Ishikawa (cell line): ENCODE measurements at regions not wholly inside any gene's neighbourhood (a gene's known extent, or its start where the extent isn't known, plus 50 kb on each side); places are given as distances from the start of the nearest gene placed in this dataset.

Experiments
- CEBPB ChIP-seq: IDR thresholded peaks from 2 replicates; pipeline ENCODE4 v1.6.1; 2012
- CREB1 ChIP-seq: IDR thresholded peaks from 2 replicates; pipeline ENCODE4 v1.6.1; 2012; ENCODE audit warnings: low read depth
- EGR1 ChIP-seq: IDR thresholded peaks from 2 replicates; pipeline ENCODE4 v1.6.1; 2012
- EP300 ChIP-seq: IDR thresholded peaks from 2 replicates; pipeline ENCODE4 v1.6.1; 2012; ENCODE audit warnings: borderline replicate concordance
- FOXM1 ChIP-seq: IDR thresholded peaks from 2 replicates; pipeline ENCODE4 v1.6.1; 2012; ENCODE audit warnings: low read depth, borderline replicate concordance
- NFIC ChIP-seq: IDR thresholded peaks from 2 replicates; pipeline ENCODE4 v1.6.1; 2012
- RAD21 ChIP-seq: IDR thresholded peaks from 2 replicates; pipeline ENCODE4 v1.6.1; 2012; ENCODE audit warnings: low read depth
- TAF1 ChIP-seq: IDR thresholded peaks from 2 replicates; pipeline ENCODE4 v1.6.1; 2012; ENCODE audit warnings: low read depth, mild to moderate bottlenecking
- TCF12 ChIP-seq: IDR thresholded peaks from 2 replicates; pipeline ENCODE4 v1.6.1; 2012; ENCODE audit warnings: low read depth
- TEAD4 ChIP-seq: IDR thresholded peaks from 2 replicates; pipeline ENCODE4 v1.6.1; 2012
- YY1 ChIP-seq: IDR thresholded peaks from 2 replicates; pipeline ENCODE4 v1.6.1; 2012; ENCODE audit warnings: low read depth
- ZBTB7A ChIP-seq: IDR thresholded peaks from 2 replicates; pipeline ENCODE4 v1.6.1; 2012; ENCODE audit warnings: low read depth
- TF ChIP-seq, protein P1 (sequence below): IDR thresholded peaks from 2 replicates; pipeline ENCODE4 v1.6.1; 2012
- TF ChIP-seq, protein P2 (sequence below): IDR thresholded peaks from 2 replicates; pipeline ENCODE4 v1.6.1; 2012; ENCODE audit warnings: low read depth, mild to moderate bottlenecking
- TF ChIP-seq, protein P3 (sequence below): IDR thresholded peaks from 2 replicates; pipeline ENCODE4 v1.6.1; 2012

DNA sequence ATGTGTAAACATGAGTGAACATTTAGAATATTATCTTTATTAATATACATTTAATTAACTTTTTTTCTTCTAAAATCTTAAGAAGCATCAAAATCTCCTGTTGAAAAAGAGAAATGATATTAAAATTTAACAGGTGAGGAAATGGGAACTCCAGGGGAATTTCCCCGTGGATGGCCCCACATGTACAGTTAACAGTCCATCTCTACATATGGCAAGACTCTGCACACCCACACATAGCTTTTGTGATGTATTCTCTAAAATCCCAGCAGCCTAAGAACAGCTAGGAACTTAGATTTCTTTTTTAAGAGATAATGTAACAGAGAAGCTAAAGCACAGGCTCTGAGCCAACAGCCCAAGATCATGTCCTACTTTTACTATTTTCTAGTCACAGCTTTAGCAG lies 556.3 kb upstream of the RGMB start:
- TF ChIP-seq CREB1 = no peak
- TF ChIP-seq, protein P1, sequence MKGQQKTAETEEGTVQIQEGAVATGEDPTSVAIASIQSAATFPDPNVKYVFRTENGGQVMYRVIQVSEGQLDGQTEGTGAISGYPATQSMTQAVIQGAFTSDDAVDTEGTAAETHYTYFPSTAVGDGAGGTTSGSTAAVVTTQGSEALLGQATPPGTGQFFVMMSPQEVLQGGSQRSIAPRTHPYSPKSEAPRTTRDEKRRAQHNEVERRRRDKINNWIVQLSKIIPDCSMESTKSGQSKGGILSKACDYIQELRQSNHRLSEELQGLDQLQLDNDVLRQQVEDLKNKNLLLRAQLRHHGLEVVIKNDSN = no peak
- no peak for TF ChIP-seq FOXM1
- TF ChIP-seq EGR1 = no peak

DNA sequence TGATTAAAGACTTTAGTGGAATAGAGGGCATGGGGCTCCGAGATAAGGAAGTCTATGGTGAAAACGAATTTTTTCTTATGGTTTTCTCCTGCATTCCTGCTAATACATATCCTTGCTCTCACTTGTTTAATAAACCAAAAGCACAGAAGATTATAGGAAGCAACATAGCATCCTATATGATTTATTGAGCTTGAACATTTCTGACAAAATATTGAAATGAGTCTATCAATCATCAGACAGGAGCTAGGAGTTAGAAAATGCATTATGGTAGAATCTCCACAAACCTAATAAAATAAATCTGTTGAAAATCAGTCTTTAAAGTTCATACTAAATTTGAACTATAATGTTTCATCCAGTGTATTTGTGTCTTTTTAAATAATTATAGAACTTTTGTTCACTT lies 554.6 kb upstream of the RGMB start:
- TF ChIP-seq ZBTB7A (no peak), TCF12 (no peak), CEBPB (no peak), TEAD4 (no peak), RAD21 (no peak), TAF1 (no peak), YY1 (no peak), CREB1 (no peak), EGR1 (no peak), EP300 (no peak), NFIC (no peak), FOXM1 (no peak)
- TF ChIP-seq, protein P2, sequence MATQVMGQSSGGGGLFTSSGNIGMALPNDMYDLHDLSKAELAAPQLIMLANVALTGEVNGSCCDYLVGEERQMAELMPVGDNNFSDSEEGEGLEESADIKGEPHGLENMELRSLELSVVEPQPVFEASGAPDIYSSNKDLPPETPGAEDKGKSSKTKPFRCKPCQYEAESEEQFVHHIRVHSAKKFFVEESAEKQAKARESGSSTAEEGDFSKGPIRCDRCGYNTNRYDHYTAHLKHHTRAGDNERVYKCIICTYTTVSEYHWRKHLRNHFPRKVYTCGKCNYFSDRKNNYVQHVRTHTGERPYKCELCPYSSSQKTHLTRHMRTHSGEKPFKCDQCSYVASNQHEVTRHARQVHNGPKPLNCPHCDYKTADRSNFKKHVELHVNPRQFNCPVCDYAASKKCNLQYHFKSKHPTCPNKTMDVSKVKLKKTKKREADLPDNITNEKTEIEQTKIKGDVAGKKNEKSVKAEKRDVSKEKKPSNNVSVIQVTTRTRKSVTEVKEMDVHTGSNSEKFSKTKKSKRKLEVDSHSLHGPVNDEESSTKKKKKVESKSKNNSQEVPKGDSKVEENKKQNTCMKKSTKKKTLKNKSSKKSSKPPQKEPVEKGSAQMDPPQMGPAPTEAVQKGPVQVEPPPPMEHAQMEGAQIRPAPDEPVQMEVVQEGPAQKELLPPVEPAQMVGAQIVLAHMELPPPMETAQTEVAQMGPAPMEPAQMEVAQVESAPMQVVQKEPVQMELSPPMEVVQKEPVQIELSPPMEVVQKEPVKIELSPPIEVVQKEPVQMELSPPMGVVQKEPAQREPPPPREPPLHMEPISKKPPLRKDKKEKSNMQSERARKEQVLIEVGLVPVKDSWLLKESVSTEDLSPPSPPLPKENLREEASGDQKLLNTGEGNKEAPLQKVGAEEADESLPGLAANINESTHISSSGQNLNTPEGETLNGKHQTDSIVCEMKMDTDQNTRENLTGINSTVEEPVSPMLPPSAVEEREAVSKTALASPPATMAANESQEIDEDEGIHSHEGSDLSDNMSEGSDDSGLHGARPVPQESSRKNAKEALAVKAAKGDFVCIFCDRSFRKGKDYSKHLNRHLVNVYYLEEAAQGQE = no peak
- TF ChIP-seq, protein P3, sequence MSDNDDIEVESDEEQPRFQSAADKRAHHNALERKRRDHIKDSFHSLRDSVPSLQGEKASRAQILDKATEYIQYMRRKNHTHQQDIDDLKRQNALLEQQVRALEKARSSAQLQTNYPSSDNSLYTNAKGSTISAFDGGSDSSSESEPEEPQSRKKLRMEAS = no peak
- TF ChIP-seq, protein P1 = no peak

DNA sequence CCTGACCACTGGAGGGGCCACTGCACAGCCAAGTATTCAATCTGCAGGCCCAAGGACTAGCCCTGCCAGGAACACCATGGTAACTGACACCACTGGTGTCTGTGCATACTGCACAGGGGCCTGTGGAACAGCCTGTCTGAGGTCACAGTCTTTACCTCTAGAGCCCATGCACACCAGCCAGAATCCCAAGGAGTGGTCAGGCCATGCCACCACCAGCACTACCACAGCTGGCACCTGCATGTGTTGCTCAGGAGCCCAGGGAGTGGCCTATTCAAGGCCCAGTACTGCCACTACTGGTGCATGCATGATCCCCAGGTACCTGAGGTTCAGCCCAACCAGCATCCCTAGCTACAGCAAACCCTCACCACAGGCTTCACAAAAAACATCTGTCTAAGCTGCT lies 546.0 kb upstream of the RGMB start:
- no peak for TF ChIP-seq CREB1
- no peak for TF ChIP-seq NFIC
- TF ChIP-seq, protein P3 = no peak
- no peak for TF ChIP-seq TCF12
- no peak for TF ChIP-seq RAD21
- TF ChIP-seq EGR1 = no peak
- TF ChIP-seq YY1 = no peak

DNA sequence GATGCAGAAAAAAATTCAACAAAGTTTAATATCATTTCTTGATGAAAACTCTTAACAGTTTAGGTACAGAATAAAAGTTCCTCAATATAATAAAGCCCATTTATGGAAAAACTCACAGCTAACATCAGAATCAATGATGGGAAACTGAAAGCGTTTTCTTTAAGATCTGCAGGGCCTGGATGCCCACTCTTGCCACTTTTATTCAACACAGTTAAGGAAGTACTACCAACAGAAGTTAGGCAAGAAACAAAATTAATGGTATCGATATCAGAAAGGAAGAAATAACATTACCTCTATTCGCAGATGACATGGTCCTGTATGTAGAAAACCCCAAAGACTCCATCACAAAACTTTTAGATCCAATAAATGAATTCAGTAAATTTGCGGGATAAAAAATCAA lies 542.4 kb upstream of the RGMB start:
- TF ChIP-seq TAF1 (no peak), EGR1 (no peak), EP300 (no peak), NFIC (no peak), RAD21 (no peak), CREB1 (no peak), ZBTB7A (no peak), TEAD4 (no peak), TCF12 (no peak), FOXM1 (no peak), CEBPB (no peak), YY1 (no peak)
- TF ChIP-seq, protein P2 = no peak
- TF ChIP-seq, protein P3 = no peak
- TF ChIP-seq, protein P1 = no peak

DNA sequence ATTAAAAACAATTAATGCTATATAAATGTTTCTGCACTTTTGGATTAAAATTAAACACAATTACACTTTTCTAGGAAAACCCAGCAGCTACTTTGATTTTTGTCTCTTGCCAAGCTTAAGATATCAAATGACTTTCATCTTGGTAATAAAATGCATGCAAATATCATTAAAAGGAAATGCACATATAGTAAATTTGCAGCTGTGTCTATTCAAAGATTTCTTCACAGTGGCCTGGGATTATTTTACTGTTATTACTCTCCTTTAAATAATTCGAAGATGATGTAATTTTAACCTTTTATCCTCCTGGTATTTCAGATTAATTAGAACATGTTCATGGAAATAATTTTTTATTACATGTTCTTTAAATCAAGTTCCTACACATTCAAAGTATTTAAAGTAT lies 529.5 kb upstream of the RGMB start:
- TF ChIP-seq CEBPB = no peak
- TF ChIP-seq, protein P3 = no peak
- TF ChIP-seq, protein P2 = no peak
- no peak for TF ChIP-seq TCF12
